Ishikawa (cell line): ENCODE measurements at regions not wholly inside any gene's neighbourhood (a gene's known extent, or its start where the extent isn't known, plus 50 kb on each side); places are given as distances from the start of the nearest gene placed in this dataset.

ENCODE experiments used
- CEBPB ChIP-seq: IDR thresholded peaks from 2 replicates; pipeline ENCODE4 v1.6.1; 2012
- CREB1 ChIP-seq: IDR thresholded peaks from 2 replicates; pipeline ENCODE4 v1.6.1; 2012; ENCODE audit warnings: low read depth
- EGR1 ChIP-seq: IDR thresholded peaks from 2 replicates; pipeline ENCODE4 v1.6.1; 2012
- EP300 ChIP-seq: IDR thresholded peaks from 2 replicates; pipeline ENCODE4 v1.6.1; 2012; ENCODE audit warnings: borderline replicate concordance
- FOXM1 ChIP-seq: IDR thresholded peaks from 2 replicates; pipeline ENCODE4 v1.6.1; 2012; ENCODE audit warnings: low read depth, borderline replicate concordance
- RAD21 ChIP-seq: IDR thresholded peaks from 2 replicates; pipeline ENCODE4 v1.6.1; 2012; ENCODE audit warnings: low read depth
- REST ChIP-seq: IDR thresholded peaks from 2 replicates; pipeline ENCODE4 v1.6.1; 2012; ENCODE audit warnings: low read depth, mild to moderate bottlenecking
- TAF1 ChIP-seq: IDR thresholded peaks from 2 replicates; pipeline ENCODE4 v1.6.1; 2012; ENCODE audit warnings: low read depth, mild to moderate bottlenecking
- TCF12 ChIP-seq: IDR thresholded peaks from 2 replicates; pipeline ENCODE4 v1.6.1; 2012; ENCODE audit warnings: low read depth
- TEAD4 ChIP-seq: IDR thresholded peaks from 2 replicates; pipeline ENCODE4 v1.6.1; 2012
- USF1 ChIP-seq: IDR thresholded peaks from 2 replicates; pipeline ENCODE4 v1.6.1; 2012
- YY1 ChIP-seq: IDR thresholded peaks from 2 replicates; pipeline ENCODE4 v1.6.1; 2012; ENCODE audit warnings: low read depth
- ZBTB7A ChIP-seq: IDR thresholded peaks from 2 replicates; pipeline ENCODE4 v1.6.1; 2012; ENCODE audit warnings: low read depth

- TF ChIP-seq CEBPB (no peak), REST (no peak), TAF1 (no peak), RAD21 (no peak), EP300 (no peak), EGR1 (no peak), FOXM1 (no peak), USF1 (no peak), ZBTB7A (no peak), TCF12 (no peak), YY1 (no peak), CREB1 (no peak), TEAD4 (no peak)
Observed at GRCh38 chr18:32618546-32618945, 147.9 kb upstream of the GAREM1 start.
